ENCODE measurements at regions not wholly inside any gene's neighbourhood (a gene's known extent, or its start where the extent isn't known, plus 50 kb on each side); places are given as distances from the start of the nearest gene placed in this dataset.

- TF ChIP-seq CTCF (optimal IDR thresholded peaks at IDR 0.05 in 1 of 3, IDR thresholded peaks at IDR 0.05 in 1 of 3, conservative IDR thresholded peaks at IDR 0.05 in 1 of 3; ENCODE audit: extremely low read depth in 1 of 3, insufficient read depth in 2 of 3, low read length in 3 of 3) (no peak), EZH2 (IDR thresholded peaks at IDR 0.05; ENCODE audit: low read length) (no peak)
These were observed 446.2 kb upstream of the SLC14A2 start for GRCh38 chr18:45168866-45169600.
